K562 (cell line): ENCODE measurements at regions not wholly inside any gene's neighbourhood (a gene's known extent, or its start where the extent isn't known, plus 50 kb on each side); places are given as distances from the start of the nearest gene placed in this dataset.

Experiments
- ATAC-seq: fragments of 200-7000 bp; cut with Tn5 transposase; 3 replicates; pipeline ENCODE4 v1.9.1; 2020; ENCODE audit warnings: moderate library complexity
- BruUV-seq: library from RNA; stranded (reverse); fragments of 400-500 nt; replicated peaks from 2 replicates; lab custom pipeline; 2021; lab: Mats Ljungman, UMichigan
- CTCF ChIA-PET: fragments of 300-600 bp; formaldehyde crosslinking; extraction: SDS; loops from one replicate; lab custom pipeline; 2021; ENCODE audit warnings: low intra/inter-chr PET ratio; lab: Yijun Ruan, JAX
- POLR2A ChIA-PET: fragments of 300-600, 350-650 bp; sonication (Branson Sonifier 250); formaldehyde crosslinking; extraction: SDS; loops from one replicate; lab custom pipeline; 2021; ENCODE audit warnings: antibody characterized with exemption, inconsistent platforms; lab: Yijun Ruan, JAX
- DNase-seq, 4 experiments: peaks; one replicate each; pipeline versions ENCODE4 v3.0.0 to v3.0.0-alpha.2; 2011 to 2018; ENCODE audit warnings: low spot score in 3 of 4, mixed read lengths in 3 of 4; ENCODE audit errors: extremely low read depth in 1 of 4
- FAIRE-seq: peaks from 2 replicates; lab custom pipeline; 2011; peaks lifted over from hg19 to GRCh38; lab: Jason Lieb, UNC
- H2AFZ ChIP-seq: 2 replicates; pipeline ENCODE4 v1.6.0; 2011; ENCODE audit warnings: low read depth, low read length, control low read depth, inconsistent platforms
- H3K27ac ChIP-seq: fragments of 200-600 bp; 3 replicates; pipeline ENCODE4 v1.8.0; 2011; ENCODE audit warnings: low read depth, mild to moderate bottlenecking, control low read depth, inconsistent platforms, low read length, moderate library complexity, mixed read lengths; ENCODE audit errors: extremely low read depth
- H3K27me3 ChIP-seq, 2 experiments: fragments of 300-600 bp in 1 of 2; 2 replicates in 1 of 2; 3 replicates in 1 of 2; pipeline versions ENCODE4 v1.6.0 to v1.8.0; 2011; ENCODE audit warnings: inconsistent platforms in 2 of 2, low read length in 2 of 2, mild to moderate bottlenecking in 1 of 2, mixed read lengths in 1 of 2, moderate library complexity in 1 of 2; ENCODE audit not compliant: control insufficient read depth in 2 of 2, insufficient read depth in 2 of 2
- H3K36me3 ChIP-seq: fragments of 300-600 bp; 3 replicates; pipeline ENCODE4 v1.8.0; 2011; ENCODE audit warnings: mild to moderate bottlenecking, low read length, inconsistent platforms; ENCODE audit not compliant: control insufficient read depth, insufficient read depth
- H3K4me1 ChIP-seq, 2 experiments: fragments of 200-600 bp in 1 of 2; replicated peaks in 1 of 2; 2 replicates in 1 of 2; 3 replicates in 1 of 2; pipeline versions ENCODE4 v1.5.1 to v1.8.0; 2011; ENCODE audit warnings: inconsistent platforms in 2 of 2, low read length in 2 of 2, mild to moderate bottlenecking in 1 of 2, mixed read lengths in 1 of 2, moderate library complexity in 1 of 2; ENCODE audit not compliant: control insufficient read depth in 2 of 2, insufficient read depth in 2 of 2
- H3K4me2 ChIP-seq: 2 replicates; pipeline ENCODE4 v1.6.1; 2011; ENCODE audit warnings: low read length, control low read depth, inconsistent platforms, mixed read lengths; ENCODE audit not compliant: insufficient read depth
- H3K4me3 ChIP-seq: fragments of 200-600 bp; sonication (generic), shearing (Covaris generic); 2 replicates; pipeline ENCODE4 v1.5.1; 2016; ENCODE audit warnings: control low read depth, inconsistent platforms
- H3K79me2 ChIP-seq: fragments of 200-600 bp; 3 replicates; pipeline ENCODE4 v1.8.0; 2011; ENCODE audit warnings: low read length, inconsistent platforms; ENCODE audit not compliant: control insufficient read depth, insufficient read depth
- H3K9ac ChIP-seq, 2 experiments: 2 replicates each; pipeline versions ENCODE4 v1.6.0 to v1.6.1; 2011; ENCODE audit warnings: low read depth in 2 of 2, low read length in 2 of 2, control low read depth in 1 of 2, inconsistent platforms in 1 of 2, mild to moderate bottlenecking in 1 of 2, mixed read lengths in 1 of 2; ENCODE audit not compliant: insufficient read depth in 1 of 2
- H3K9me1 ChIP-seq: one replicate; pipeline ENCODE4 v1.6.0; 2011; ENCODE audit warnings: inconsistent platforms, mild to moderate bottlenecking, low read length, moderate library complexity; ENCODE audit not compliant: control insufficient read depth, insufficient read depth
- H3K9me3 ChIP-seq: replicated peaks from 2 replicates; pipeline ENCODE4 v1.5.1; 2011; ENCODE audit warnings: low read depth, low read length, inconsistent platforms; ENCODE audit not compliant: control insufficient read depth, insufficient read depth
- H4K20me1 ChIP-seq: replicated peaks from 2 replicates; pipeline ENCODE4 v1.6.1; 2011; ENCODE audit warnings: low read length, inconsistent platforms, mixed read lengths; ENCODE audit not compliant: control insufficient read depth, insufficient read depth
- ARID4B ChIP-seq: sonication (generic); formaldehyde crosslinking; IDR thresholded peaks from 2 replicates; pipeline ENCODE4 v1.8.0; 2022; ENCODE audit warnings: mild to moderate bottlenecking, missing genetic modification reagents
- ATF4 ChIP-seq: fragments of 450-650 bp; formaldehyde crosslinking; IDR thresholded peaks from 2 replicates; pipeline ENCODE4 v1.4.0; 2022; ENCODE audit warnings: mild to moderate bottlenecking, moderate library complexity
- CEBPB ChIP-seq: fragments of 450-650 bp; IDR thresholded peaks from 2 replicates; pipeline ENCODE4 v1.6.1; 2016; ENCODE audit warnings: missing genetic modification characterization, missing compliant biosample characterization
- CEBPG ChIP-seq, 3 experiments: fragments of 200-800 bp in 1 of 3; sonication (Bioruptor generic) in 1 of 3; sonication (generic) in 1 of 3; formaldehyde crosslinking in 1 of 3; IDR thresholded peaks in 2 of 3; conservative IDR thresholded peaks in 1 of 3; 2 replicates each; pipeline versions ENCODE4 v1.6.1 to v1.8.0; 2016 to 2022; ENCODE audit warnings: missing compliant biosample characterization in 2 of 3, missing genetic modification characterization in 2 of 3, mild to moderate bottlenecking in 1 of 3, missing genetic modification reagents in 1 of 3
- CHD2 ChIP-seq: IDR thresholded peaks from 2 replicates; pipeline ENCODE4 v1.6.1; 2011; ENCODE audit warnings: low read depth, low read length
- HLTF ChIP-seq: fragments of 450-650 bp; IDR thresholded peaks from 2 replicates; pipeline ENCODE4 v1.6.1; 2016
- ILK ChIP-seq: fragments of 450-650 bp; IDR thresholded peaks from 2 replicates; pipeline ENCODE4 v1.6.1; 2016; ENCODE audit warnings: missing genetic modification characterization, low read depth, mild to moderate bottlenecking, missing compliant biosample characterization, moderate library complexity, borderline replicate concordance
- PHF8 ChIP-seq: fragments of 200-600 bp; sonication (generic); IDR thresholded peaks from 2 replicates; pipeline ENCODE4 v1.6.1; 2012; ENCODE audit warnings: mixed run types, mild to moderate bottlenecking, inconsistent platforms, low read length, moderate library complexity, borderline replicate concordance
- PHTF2 ChIP-seq: fragments of 250-450 bp; sonication (Bioruptor Pico); IDR thresholded peaks from 2 replicates; pipeline ENCODE4 v1.5.0; 2021; ENCODE audit warnings: mild to moderate bottlenecking
- PTTG1 ChIP-seq: fragments of 450-650 bp; IDR thresholded peaks from 2 replicates; pipeline ENCODE4 v1.6.1; 2016; ENCODE audit warnings: low read depth, mild to moderate bottlenecking, missing genetic modification characterization, missing compliant biosample characterization
- ZFPM2 ChIP-seq: fragments of 250-450 bp; sonication (Bioruptor Pico); IDR thresholded peaks from 2 replicates; pipeline ENCODE4 v1.5.1; 2022; ENCODE audit warnings: mild to moderate bottlenecking
- ZNF316 ChIP-seq: fragments of 450-650 bp; IDR thresholded peaks from 2 replicates; pipeline ENCODE4 v1.6.1; 2016
- WGBS: fragments of 100-300 bp; shearing (Covaris generic); methylation state at CpG from one replicate; pipeline ENCODE4 v1.1.6; 2016; ENCODE audit warnings: low coverage, mixed read lengths; ENCODE audit not compliant: insufficient coverage; ENCODE audit errors: missing lambda C conversion rate; 5-methylcytosine and 5-hydroxymethylcytosine counted together
- in situ Hi-C: fragments of 300-500 bp; cut with MboI; formaldehyde crosslinking; loops from 4 replicates; pipeline ENCODE4 v1.15.0; 2018; ENCODE audit warnings: inconsistent platforms, mixed read lengths
- intact Hi-C: fragments of 100-400 bp; cut with micrococcal nuclease; formaldehyde crosslinking; loops from 2 replicates; pipeline ENCODE4 v1.14.2; 2022

- Histone ChIP-seq H3K79me2 (no peaks in the 10 kb centered on the region), H4K20me1 (no peaks in the 10 kb centered on the region), H3K9me1 (no peaks in the 10 kb centered on the region), H3K4me3 (no peak overlapping the region), H3K9ac (no peak overlapping the region), H3K9me3 (no peaks in the 10 kb centered on the region), H3K4me1 (no peaks in the 10 kb centered on the region), H3K4me2 (no peak overlapping the region), H2AFZ (no peak overlapping the region), H3K36me3 (no peaks in the 10 kb centered on the region), H3K27ac (no peak overlapping the region), H3K27me3 (no peaks in the 10 kb centered on the region)
- intact Hi-C loops (no loop called here), in situ Hi-C loops (no loop called here)
- FAIRE-seq: no peak
- no peak for ATAC-seq
- DNase-seq: no peak
- WGBS: 0% methylated on average over 1 of the region's 1 CpG
- TF ChIP-seq CHD2: no peak
- TF ChIP-seq HLTF: no peak
- no peak for TF ChIP-seq ILK (tag)
- no peak for TF ChIP-seq ATF4
- TF ChIP-seq ZFPM2: no peak
- TF ChIP-seq PHF8: no peak
- 0 out of 2 replicates have a peak, but pooled peaks have one; percentile 6 for TF ChIP-seq ZNF316
- TF ChIP-seq ARID4B: no peak
- TF ChIP-seq PTTG1 (tag): no peak
- TF ChIP-seq CEBPB (tag): peak; percentile 65
- TF ChIP-seq CEBPG (CRISPR knock-in tag; IDR thresholded peaks at IDR 0.05): no peak
- peak in 1 of 2 experiments; percentile 93; a peak in 2 of 4 replicates for TF ChIP-seq CEBPG (tag; conservative IDR thresholded peaks at IDR 0.05 in 1 of 2, IDR thresholded peaks at IDR 0.05 in 1 of 2)
- no peak for TF ChIP-seq PHTF2 (CRISPR knock-in tag)
- ChIA-PET POLR2A (no interaction called here), CTCF (no interaction called here)
- BruUV-seq: no TSS peak
These were observed 635.6 kb upstream of the NEGR1 start for GRCh38 chr1:72917920-72918319.
